ENCODE measurements at regions not wholly inside any gene's neighbourhood (a gene's known extent, or its start where the extent isn't known, plus 50 kb on each side); places are given as distances from the start of the nearest gene placed in this dataset.

GRCh38 chr5:122547219-122547618, 227.7 kb upstream of the SNX2 start:
- no peak overlapping the region for H2AFZ ChIP-seq (ENCODE audit: low read length, unreplicated experiment)

DNA sequence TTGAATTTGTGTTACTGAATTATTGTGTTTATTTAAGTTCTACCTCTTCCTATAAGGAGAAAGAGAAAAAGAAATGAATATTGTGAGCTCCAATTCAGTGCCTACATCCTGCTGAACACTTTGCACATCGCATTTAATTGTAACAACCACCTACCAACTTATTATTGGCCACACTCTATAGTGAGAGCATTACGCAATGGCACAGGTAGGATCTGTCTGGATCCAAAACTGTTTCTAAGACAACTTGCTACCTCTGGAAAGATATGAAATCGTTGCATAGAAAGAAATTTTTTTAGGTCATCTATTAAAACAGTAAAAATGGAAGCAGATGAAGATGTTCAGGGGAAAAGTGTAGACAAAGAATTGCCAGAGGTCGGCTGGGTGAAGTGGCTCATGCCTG, 227.2 kb upstream of the SNX2 start:
- Histone ChIP-seq H2AFZ (ENCODE audit: low read length, unreplicated experiment) (no peak overlapping the region), H3K27me3 (ENCODE audit: insufficient read depth, low read length) (0 out of 2 replicates have a peak, but pooled peaks cover 3% of the 10 kb centered on the region), H3K79me2 (ENCODE audit: control insufficient read depth, insufficient read depth, low read length, unreplicated experiment) (no peaks in the 10 kb centered on the region), H3K36me3 (ENCODE audit: insufficient read depth, low read length) (no peaks in the 10 kb centered on the region), H3K4me1 (ENCODE audit: control insufficient read depth, insufficient read depth, low read length, unreplicated experiment) (no peaks in the 10 kb centered on the region), H3K4me3 (ENCODE audit: low read depth, low read length) (no peak overlapping the region), H3K27ac (ENCODE audit: low read depth, low read length) (no peak overlapping the region)

More at GRCh38 chr5:122547219-122547618, 227.7 kb upstream of the SNX2 start:
- Histone ChIP-seq H3K36me3 (ENCODE audit: insufficient read depth, low read length) (no peaks in the 10 kb centered on the region), H3K79me2 (ENCODE audit: control insufficient read depth, insufficient read depth, low read length, unreplicated experiment) (no peaks in the 10 kb centered on the region), H3K27me3 (ENCODE audit: insufficient read depth, low read length) (peaks cover 5% of the 10 kb centered on the region; the same call in 1 of the 2 replicates), H3K27ac (ENCODE audit: low read depth, low read length) (no peak overlapping the region), H3K4me3 (ENCODE audit: low read depth, low read length) (no peak overlapping the region), H3K4me1 (ENCODE audit: control insufficient read depth, insufficient read depth, low read length, unreplicated experiment) (no peaks in the 10 kb centered on the region)

DNA sequence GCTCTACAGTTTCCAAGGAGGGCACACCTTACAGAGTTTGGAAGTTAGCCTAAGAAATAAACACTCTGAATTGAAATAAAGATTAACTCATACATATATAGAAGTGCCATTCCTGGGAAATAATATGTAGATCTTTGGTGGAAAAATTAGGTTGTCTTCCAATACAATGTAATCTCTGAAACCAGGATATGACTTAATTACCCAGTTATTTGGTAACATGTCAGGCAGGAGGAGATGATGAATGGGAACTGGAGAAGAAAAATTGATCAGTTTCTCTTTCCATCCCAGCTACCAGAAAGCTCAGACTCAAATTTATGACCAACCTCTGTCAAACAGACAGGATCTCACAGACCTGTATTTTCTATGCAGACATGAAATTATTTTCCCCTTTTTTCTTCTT, 215.2 kb upstream of the SNX2 start:
- H2AFZ ChIP-seq (ENCODE audit: low read length, unreplicated experiment) = no peak overlapping the region
- H3K27ac ChIP-seq (ENCODE audit: low read depth, low read length) = peak overlapping the region; percentile 37
- H3K27me3 ChIP-seq (ENCODE audit: insufficient read depth, low read length) = no peaks in the 10 kb centered on the region
- H3K4me3 ChIP-seq (ENCODE audit: low read depth, low read length) = no peak overlapping the region
- H3K79me2 ChIP-seq (ENCODE audit: control insufficient read depth, insufficient read depth, low read length, unreplicated experiment) = no peaks in the 10 kb centered on the region
- H3K36me3 ChIP-seq (ENCODE audit: insufficient read depth, low read length) = no peaks in the 10 kb centered on the region
- H3K4me1 ChIP-seq (ENCODE audit: control insufficient read depth, insufficient read depth, low read length, unreplicated experiment) = peaks cover 11% of the 10 kb centered on the region

GRCh38 chr5:122561209-122561608, 213.7 kb upstream of the SNX2 start:
- no peaks in the 10 kb centered on the region for H3K27me3 ChIP-seq (ENCODE audit: insufficient read depth, low read length)
- no peaks in the 10 kb centered on the region for H3K79me2 ChIP-seq (ENCODE audit: control insufficient read depth, insufficient read depth, low read length, unreplicated experiment)
- H3K4me3 ChIP-seq (ENCODE audit: low read depth, low read length) = no peak overlapping the region
- H2AFZ ChIP-seq (ENCODE audit: low read length, unreplicated experiment) = no peak overlapping the region
- no peak overlapping the region for H3K27ac ChIP-seq (ENCODE audit: low read depth, low read length)
- H3K4me1 ChIP-seq (ENCODE audit: control insufficient read depth, insufficient read depth, low read length, unreplicated experiment) = peaks cover 11% of the 10 kb centered on the region
- no peaks in the 10 kb centered on the region for H3K36me3 ChIP-seq (ENCODE audit: insufficient read depth, low read length)

GRCh38 chr5:122565331-122565730, 209.5 kb upstream of the SNX2 start:
- Histone ChIP-seq H3K4me3 (ENCODE audit: low read depth, low read length) (no peak overlapping the region), H3K27ac (ENCODE audit: low read depth, low read length) (no peak overlapping the region), H3K27me3 (ENCODE audit: insufficient read depth, low read length) (no peaks in the 10 kb centered on the region), H3K36me3 (ENCODE audit: insufficient read depth, low read length) (no peaks in the 10 kb centered on the region), H3K79me2 (ENCODE audit: control insufficient read depth, insufficient read depth, low read length, unreplicated experiment) (no peaks in the 10 kb centered on the region), H3K4me1 (ENCODE audit: control insufficient read depth, insufficient read depth, low read length, unreplicated experiment) (no peaks in the 10 kb centered on the region), H2AFZ (ENCODE audit: low read length, unreplicated experiment) (no peak overlapping the region)

GRCh38 chr5:122576256-122577016, 198.4 kb upstream of the SNX2 start:
- Histone ChIP-seq H3K27ac (ENCODE audit: low read depth, low read length) (no peak overlapping the region), H3K4me1 (ENCODE audit: control insufficient read depth, insufficient read depth, low read length, unreplicated experiment) (no peaks in the 10 kb centered on the region), H3K27me3 (ENCODE audit: insufficient read depth, low read length) (0 out of 2 replicates have a peak, but pooled peaks cover 3% of the 10 kb centered on the region)

GRCh38 chr5:122581629-122582028, 193.3 kb upstream of the SNX2 start:
- H3K4me3 ChIP-seq (ENCODE audit: low read depth, low read length) = no peak overlapping the region
- no peaks in the 10 kb centered on the region for H3K79me2 ChIP-seq (ENCODE audit: control insufficient read depth, insufficient read depth, low read length, unreplicated experiment)
- H3K36me3 ChIP-seq (ENCODE audit: insufficient read depth, low read length) = no peaks in the 10 kb centered on the region
- H3K27me3 ChIP-seq (ENCODE audit: insufficient read depth, low read length) = 0 out of 2 replicates have a peak, but pooled peaks cover under 1% of the 10 kb centered on the region
- H3K4me1 ChIP-seq (ENCODE audit: control insufficient read depth, insufficient read depth, low read length, unreplicated experiment) = peaks cover 10% of the 10 kb centered on the region
- no peak overlapping the region for H3K27ac ChIP-seq (ENCODE audit: low read depth, low read length)
- H2AFZ ChIP-seq (ENCODE audit: low read length, unreplicated experiment) = no peak overlapping the region

More at GRCh38 chr5:122576256-122577016, 198.4 kb upstream of the SNX2 start:
- Histone ChIP-seq H2AFZ (ENCODE audit: low read length, unreplicated experiment) (no peak overlapping the region), H3K4me3 (ENCODE audit: low read depth, low read length) (no peak overlapping the region), H3K79me2 (ENCODE audit: control insufficient read depth, insufficient read depth, low read length, unreplicated experiment) (no peaks in the 10 kb centered on the region), H3K36me3 (ENCODE audit: insufficient read depth, low read length) (no peaks in the 10 kb centered on the region)

GRCh38 chr5:122584411-122585300, 190.2 kb upstream of the SNX2 start:
- no peak overlapping the region for H3K4me3 ChIP-seq (ENCODE audit: low read depth, low read length)
- no peaks in the 10 kb centered on the region for H3K79me2 ChIP-seq (ENCODE audit: control insufficient read depth, insufficient read depth, low read length, unreplicated experiment)
- no peaks in the 10 kb centered on the region for H3K27me3 ChIP-seq (ENCODE audit: insufficient read depth, low read length)
- no peaks in the 10 kb centered on the region for H3K36me3 ChIP-seq (ENCODE audit: insufficient read depth, low read length)
- H3K27ac ChIP-seq (ENCODE audit: low read depth, low read length) = no peak overlapping the region
- H2AFZ ChIP-seq (ENCODE audit: low read length, unreplicated experiment) = no peak overlapping the region
- H3K4me1 ChIP-seq (ENCODE audit: control insufficient read depth, insufficient read depth, low read length, unreplicated experiment) = peaks cover 10% of the 10 kb centered on the region

DNA sequence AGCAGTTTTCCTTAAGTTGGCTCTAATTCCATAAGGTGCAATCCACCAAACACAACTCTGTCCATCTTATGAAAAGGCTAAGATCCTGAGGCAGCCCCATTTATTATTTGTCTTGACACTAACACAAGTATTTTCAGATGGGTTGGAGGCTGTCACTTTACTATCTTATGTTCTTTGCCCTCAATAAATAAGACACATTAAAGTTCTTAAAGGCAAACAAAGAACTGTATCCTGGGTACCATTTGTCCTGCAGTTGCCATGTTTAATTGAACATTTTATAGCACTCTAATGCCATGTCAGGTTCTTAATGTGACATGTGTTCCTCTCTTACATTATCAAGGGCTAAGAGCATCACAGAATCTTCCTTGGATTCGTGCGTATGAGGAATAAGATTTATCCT, 189.5 kb upstream of the SNX2 start:
- Histone ChIP-seq H3K4me1 (ENCODE audit: control insufficient read depth, insufficient read depth, low read length, unreplicated experiment) (peaks cover 10% of the 10 kb centered on the region), H3K27ac (ENCODE audit: low read depth, low read length) (no peak overlapping the region), H3K36me3 (ENCODE audit: insufficient read depth, low read length) (no peaks in the 10 kb centered on the region), H3K27me3 (ENCODE audit: insufficient read depth, low read length) (no peaks in the 10 kb centered on the region), H3K4me3 (ENCODE audit: low read depth, low read length) (no peak overlapping the region), H3K79me2 (ENCODE audit: control insufficient read depth, insufficient read depth, low read length, unreplicated experiment) (no peaks in the 10 kb centered on the region), H2AFZ (ENCODE audit: low read length, unreplicated experiment) (no peak overlapping the region)

GRCh38 chr5:122586351-122586750, 188.5 kb upstream of the SNX2 start:
- Histone ChIP-seq H3K4me3 (ENCODE audit: low read depth, low read length) (no peak overlapping the region), H3K36me3 (ENCODE audit: insufficient read depth, low read length) (no peaks in the 10 kb centered on the region), H2AFZ (ENCODE audit: low read length, unreplicated experiment) (peak overlapping the region; percentile 8), H3K79me2 (ENCODE audit: control insufficient read depth, insufficient read depth, low read length, unreplicated experiment) (no peaks in the 10 kb centered on the region), H3K27me3 (ENCODE audit: insufficient read depth, low read length) (no peaks in the 10 kb centered on the region), H3K4me1 (ENCODE audit: control insufficient read depth, insufficient read depth, low read length, unreplicated experiment) (peaks cover 10% of the 10 kb centered on the region), H3K27ac (ENCODE audit: low read depth, low read length) (no peak overlapping the region)
